ENCODE measurements at regions not wholly inside any gene's neighbourhood (a gene's known extent, or its start where the extent isn't known, plus 50 kb on each side); places are given as distances from the start of the nearest gene placed in this dataset.
"Not testable (repeated sequence)": the region's sequence is repeated elsewhere in the genome, so short reads cannot be mapped to it uniquely, and the experiment has no call there.

- no peak for FAIRE-seq
These were observed 565.6 kb upstream of the EPHA5 start for GRCh38 chr4:66235876-66236275.

- FAIRE-seq = no peak
These were observed 559.6 kb upstream of the EPHA5 start for GRCh38 chr4:66229885-66230284.

GRCh38 chr4:66225539-66225938, 555.2 kb upstream of the EPHA5 start:
- no peak for FAIRE-seq

- FAIRE-seq = no peak
These were observed 552.9 kb upstream of the EPHA5 start for GRCh38 chr4:66223068-66223703.

- FAIRE-seq = no peak
These were observed 549.1 kb upstream of the EPHA5 start for GRCh38 chr4:66219401-66219800.

GRCh38 chr4:66216252-66216651, 546.0 kb upstream of the EPHA5 start:
- FAIRE-seq = no peak

GRCh38 chr4:66212489-66212888, 542.2 kb upstream of the EPHA5 start:
- FAIRE-seq = no peak

- FAIRE-seq = no peak
These were observed 534.4 kb upstream of the EPHA5 start for GRCh38 chr4:66204534-66205247.

- FAIRE-seq = no peak
These were observed 532.6 kb upstream of the EPHA5 start for GRCh38 chr4:66202870-66203269.

GRCh38 chr4:66197451-66197850, 527.2 kb upstream of the EPHA5 start:
- FAIRE-seq = no peak

- FAIRE-seq = no peak
These were observed 523.2 kb upstream of the EPHA5 start for GRCh38 chr4:66193487-66193886.

GRCh38 chr4:66187175-66187720, 517.0 kb upstream of the EPHA5 start:
- FAIRE-seq = no peak

GRCh38 chr4:66186095-66186494, 515.8 kb upstream of the EPHA5 start:
- FAIRE-seq = no peak

GRCh38 chr4:66182636-66183035, 512.3 kb upstream of the EPHA5 start:
- no peak for FAIRE-seq

GRCh38 chr4:66178906-66179305, 508.6 kb upstream of the EPHA5 start:
- no peak for FAIRE-seq

- no peak for FAIRE-seq
These were observed 499.1 kb upstream of the EPHA5 start for GRCh38 chr4:66169341-66169740.

GRCh38 chr4:66164869-66165268, 494.6 kb upstream of the EPHA5 start:
- no peak for FAIRE-seq

- no peak for FAIRE-seq
These were observed 490.3 kb upstream of the EPHA5 start for GRCh38 chr4:66160606-66161005.

- no peak for FAIRE-seq
These were observed 487.3 kb upstream of the EPHA5 start for GRCh38 chr4:66157594-66157993.

- FAIRE-seq = no peak
These were observed 459.8 kb upstream of the EPHA5 start for GRCh38 chr4:66130042-66130441.

GRCh38 chr4:66123831-66124413, 453.6 kb upstream of the EPHA5 start:
- no peak for FAIRE-seq

GRCh38 chr4:66123190-66123589, 452.9 kb upstream of the EPHA5 start:
- FAIRE-seq = no peak

GRCh38 chr4:66115231-66115630, 444.9 kb upstream of the EPHA5 start:
- not testable (repeated sequence) for FAIRE-seq

- FAIRE-seq = no peak
These were observed 438.6 kb upstream of the EPHA5 start for GRCh38 chr4:66108898-66109297.
